Choroid plexus epithelial cell (primary cell): ENCODE measurements at regions not wholly inside any gene's neighbourhood (a gene's known extent, or its start where the extent isn't known, plus 50 kb on each side); places are given as distances from the start of the nearest gene placed in this dataset.
A peak's percentile ranks its signal among the peaks of the same experiment; 100 is the strongest.

Source experiments
- DNase-seq: peaks from one replicate; pipeline ENCODE4 v3.0.0-alpha.2; 2010; ENCODE audit warnings: low read depth
- H3K4me3 ChIP-seq: 2 replicates; pipeline ENCODE4 v1.5.1; 2011; ENCODE audit warnings: low read depth, mild to moderate bottlenecking, control low read depth, low read length, moderate library complexity
- CTCF ChIP-seq: conservative IDR thresholded peaks from 2 replicates; pipeline ENCODE4 v1.5.1; 2011; ENCODE audit warnings: low read depth, mild to moderate bottlenecking, control low read depth, inconsistent platforms, low read length, moderate library complexity

- DNase-seq: no peak
- H3K4me3 ChIP-seq: no peak overlapping the region
- TF ChIP-seq CTCF: no peak
Observed at GRCh38 chr1:87439821-87440220, 111.1 kb downstream of the LMO4 start.

- no peak for TF ChIP-seq CTCF
- DNase-seq: peak; percentile 17
Observed at GRCh38 chr1:87449348-87449963, 120.8 kb downstream of the LMO4 start.

GRCh38 chr1:87450136-87450535 lies 121.5 kb downstream of the LMO4 start:
- DNase-seq: no peak

More at GRCh38 chr1:87449348-87449963, 120.8 kb downstream of the LMO4 start:
- no peak overlapping the region for H3K4me3 ChIP-seq

GRCh38 chr1:87450615-87451209 lies 122.0 kb downstream of the LMO4 start:
- no peak for DNase-seq

More at GRCh38 chr1:87450136-87450535, 121.5 kb downstream of the LMO4 start:
- H3K4me3 ChIP-seq: no peak overlapping the region
- TF ChIP-seq CTCF: no peak

GRCh38 chr1:87451229-87451920 lies 122.7 kb downstream of the LMO4 start:
- no peak overlapping the region for H3K4me3 ChIP-seq
- DNase-seq: peak; percentile 40
- no peak for TF ChIP-seq CTCF

More at GRCh38 chr1:87450615-87451209, 122.0 kb downstream of the LMO4 start:
- peak; percentile 15 for TF ChIP-seq CTCF
- H3K4me3 ChIP-seq: no peak overlapping the region

- TF ChIP-seq CTCF: no peak
- DNase-seq: no peak
- H3K4me3 ChIP-seq: no peak overlapping the region
Observed at GRCh38 chr1:87452648-87453047, 124.0 kb downstream of the LMO4 start.
